Neuronal stem cell (in vitro differentiated cells): ENCODE measurements at regions not wholly inside any gene's neighbourhood (a gene's known extent, or its start where the extent isn't known, plus 50 kb on each side); places are given as distances from the start of the nearest gene placed in this dataset.

Experiments used
- DNase-seq: peaks from one replicate; pipeline ENCODE4 v3.0.0-alpha.2; 2013; ENCODE audit warnings: low spot score
- H2AFZ ChIP-seq: one replicate; pipeline ENCODE4 v1.6.1; 2013; ENCODE audit warnings: mild to moderate bottlenecking, low read length, inconsistent platforms
- H2AK5ac ChIP-seq: 2 replicates; pipeline ENCODE4 v1.6.1; 2013; ENCODE audit warnings: low read depth, mild to moderate bottlenecking, inconsistent platforms, low read length, moderate library complexity, mixed read lengths
- H2BK120ac ChIP-seq: 2 replicates; pipeline ENCODE4 v1.6.1; 2013; ENCODE audit warnings: low read depth, mild to moderate bottlenecking, inconsistent platforms, low read length, moderate library complexity, mixed read lengths
- H2BK12ac ChIP-seq: one replicate; pipeline ENCODE4 v1.6.1; 2013; ENCODE audit warnings: low read length, inconsistent platforms
- H2BK15ac ChIP-seq: 2 replicates; pipeline ENCODE4 v1.6.1; 2013; ENCODE audit warnings: mild to moderate bottlenecking, low read length, inconsistent platforms, mixed read lengths
- H2BK5ac ChIP-seq: one replicate; pipeline ENCODE4 v1.6.1; 2013; ENCODE audit warnings: inconsistent platforms, mild to moderate bottlenecking, low read length, moderate library complexity
- H3K14ac ChIP-seq: one replicate; pipeline ENCODE4 v1.6.1; 2013; ENCODE audit warnings: low read length, inconsistent platforms
- H3K18ac ChIP-seq: 2 replicates; pipeline ENCODE4 v1.6.1; 2013; ENCODE audit warnings: low read length, inconsistent platforms
- H3K23ac ChIP-seq: 2 replicates; pipeline ENCODE4 v1.6.1; 2013; ENCODE audit warnings: low read depth, mild to moderate bottlenecking, mixed read lengths, low read length, inconsistent platforms; ENCODE audit not compliant: poor library complexity
- H3K27ac ChIP-seq: replicated peaks from 3 replicates; pipeline ENCODE4 v1.5.1; 2013; ENCODE audit warnings: low read length, inconsistent platforms
- H3K27me3 ChIP-seq, 3 experiments: 2 replicates each; pipeline ENCODE4 v1.6.1; 2013; ENCODE audit warnings: low read length in 3 of 3, mild to moderate bottlenecking in 2 of 3, inconsistent platforms in 1 of 3, low read depth in 1 of 3, mixed read lengths in 1 of 3, moderate library complexity in 1 of 3; ENCODE audit not compliant: control insufficient read depth in 3 of 3, insufficient read depth in 3 of 3
- H3K36me3 ChIP-seq, 2 donors: replicated peaks in 1 of 2; 2 replicates each; pipeline ENCODE4 v1.6.1; 2013; ENCODE audit warnings: low read length in 2 of 2; ENCODE audit not compliant: control insufficient read depth in 2 of 2, insufficient read depth in 2 of 2
- H3K4ac ChIP-seq: 2 replicates; pipeline ENCODE4 v1.6.1; 2013; ENCODE audit warnings: inconsistent platforms, mild to moderate bottlenecking, low read length, moderate library complexity
- H3K4me1 ChIP-seq, 2 donors: 1 replicate in 1 of 2; 2 replicates in 1 of 2; pipeline ENCODE4 v1.6.1; 2013; ENCODE audit warnings: low read length in 2 of 2, low read depth in 1 of 2; ENCODE audit not compliant: control insufficient read depth in 2 of 2, insufficient read depth in 1 of 2
- H3K4me2 ChIP-seq: one replicate; pipeline ENCODE4 v1.6.1; 2013; ENCODE audit warnings: mild to moderate bottlenecking, low read length, inconsistent platforms; ENCODE audit not compliant: insufficient read depth, poor library complexity, severe bottlenecking
- H3K4me3 ChIP-seq, 2 donors: 2 replicates each; pipeline ENCODE4 v1.5.1; 2013; ENCODE audit warnings: low read length in 2 of 2, mild to moderate bottlenecking in 2 of 2, inconsistent platforms in 1 of 2, moderate library complexity in 1 of 2
- H3K79me1 ChIP-seq: one replicate; pipeline ENCODE4 v1.6.1; 2013; ENCODE audit warnings: low read depth, mild to moderate bottlenecking, inconsistent platforms, low read length, moderate library complexity
- H3K9ac ChIP-seq: one replicate; pipeline ENCODE4 v1.6.1; 2013; ENCODE audit warnings: mild to moderate bottlenecking, low read depth, low read length, inconsistent platforms; ENCODE audit not compliant: poor library complexity
- H3K9me3 ChIP-seq, 2 donors: replicated peaks in 1 of 2; 2 replicates each; pipeline versions ENCODE3 to v1.6.1; 2013; ENCODE audit warnings: low read length in 2 of 2, mild to moderate bottlenecking in 2 of 2, inconsistent platforms in 1 of 2, low read depth in 1 of 2, mixed read lengths in 1 of 2, moderate library complexity in 1 of 2; ENCODE audit not compliant: control insufficient read depth in 2 of 2, insufficient read depth in 1 of 2
- H4K8ac ChIP-seq: one replicate; pipeline ENCODE4 v1.6.1; 2013; ENCODE audit warnings: low read depth, mild to moderate bottlenecking, inconsistent platforms, low read length, moderate library complexity
- H4K91ac ChIP-seq: one replicate; pipeline ENCODE4 v1.6.1; 2013; ENCODE audit warnings: low read length, low read depth, mild to moderate bottlenecking, inconsistent platforms; ENCODE audit not compliant: poor library complexity
- whole genome bisulfite sequencing, 2 donors: extraction: QIAGEN DNeasy Blood & Tissue Kit; methylation state at CpG; one replicate each; pipeline ENCODE4 v1.1.7; 2013; ENCODE audit warnings: missing lambda C conversion rate in 2 of 2, mixed read lengths in 1 of 2; ENCODE audit not compliant: insufficient read length in 2 of 2, insufficient replicate concordance in 1 of 2; ENCODE audit errors: extremely low coverage in 2 of 2; 5-methylcytosine and 5-hydroxymethylcytosine counted together

DNA sequence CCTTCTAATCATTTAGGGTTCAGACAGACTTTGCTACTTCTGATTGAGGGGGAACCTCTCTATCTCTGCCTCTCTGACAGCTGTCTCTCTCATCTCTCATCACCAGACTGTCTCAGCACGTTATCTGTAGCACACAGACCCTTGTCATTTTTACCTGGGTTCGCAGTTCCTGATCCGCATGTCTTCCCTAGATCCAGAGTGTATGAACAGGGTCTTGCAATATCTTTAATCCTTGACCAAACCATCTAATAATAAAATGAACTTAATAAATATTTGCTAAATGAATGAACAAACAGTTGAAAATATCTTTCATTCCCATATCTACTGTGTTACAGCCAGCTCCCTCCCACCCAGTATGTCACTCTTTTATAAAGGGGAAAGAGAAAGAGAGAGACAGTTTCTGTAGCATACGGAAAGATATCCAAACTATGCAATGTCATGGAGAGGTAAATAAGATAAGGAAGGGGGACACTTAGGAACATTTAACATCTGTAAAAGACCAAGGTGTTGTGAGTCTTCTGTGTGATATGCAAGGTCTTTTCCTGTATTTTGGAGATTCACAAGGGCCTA, 507.6 kb downstream of the SUCLG1 start:
- no peak overlapping the region for H3K18ac ChIP-seq
- H2BK5ac ChIP-seq, result no peak overlapping the region
- no peak overlapping the region for H2AK5ac ChIP-seq
- no peak overlapping the region for H3K4me2 ChIP-seq
- WGBS, 2 donors, result no CpG with 5 or more reads among the region's 4 CpGs
- no peaks in the 10 kb centered on the region for H3K9me3 ChIP-seq
- no peak overlapping the region for H3K27ac ChIP-seq
- no peak overlapping the region for H2BK12ac ChIP-seq
- no peak for DNase-seq
- H4K91ac ChIP-seq, result no peak overlapping the region
- no peaks in the 10 kb centered on the region for H3K36me3 ChIP-seq
- H2AFZ ChIP-seq, result no peak overlapping the region
- no peak overlapping the region for H3K14ac ChIP-seq
- H4K8ac ChIP-seq, result no peak overlapping the region
- H3K27me3 ChIP-seq, result peaks cover 0 to 2% (median 0%) of the 10 kb centered on the region in 3 experiments
- no peak overlapping the region for H3K4ac ChIP-seq
- H3K4me1 ChIP-seq, result peaks cover 0 to 2% of the 10 kb centered on the region in 2 donors
- H3K4me3 ChIP-seq, result no peak overlapping the region
- no peaks in the 10 kb centered on the region for H3K79me1 ChIP-seq
- H2BK15ac ChIP-seq, result no peak overlapping the region
- no peak overlapping the region for H3K9ac ChIP-seq
- no peak overlapping the region for H3K23ac ChIP-seq
- H2BK120ac ChIP-seq, result no peak overlapping the region

DNA sequence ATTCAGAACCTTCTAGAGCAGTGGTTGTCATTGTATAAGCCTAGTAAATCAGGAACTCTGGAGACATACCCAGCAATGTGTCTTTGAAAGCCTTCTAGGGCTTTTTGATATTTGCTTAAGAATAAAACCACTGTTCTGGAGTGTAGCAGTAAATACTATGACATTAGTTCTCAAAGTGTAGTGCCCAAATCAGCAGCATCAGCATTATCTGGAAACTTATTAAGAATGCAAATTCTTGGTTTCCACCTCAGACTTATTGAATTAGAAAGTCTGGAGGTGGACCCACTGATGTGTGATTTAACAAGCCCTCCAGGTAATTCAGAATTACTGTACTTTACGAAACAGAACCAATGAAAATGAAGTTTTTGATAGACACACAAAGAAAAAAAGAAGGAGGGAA, 509.7 kb downstream of the SUCLG1 start:
- Histone ChIP-seq H2AK5ac (no peak overlapping the region), H2BK120ac (no peak overlapping the region), H3K9ac (no peak overlapping the region), H4K91ac (no peak overlapping the region), H3K27me3 (peaks cover 0 to 2% (median 0%) of the 10 kb centered on the region in 3 experiments), H3K4me3 (no peak overlapping the region), H3K4ac (no peak overlapping the region), H3K36me3 (no peaks in the 10 kb centered on the region), H2BK12ac (no peak overlapping the region), H3K27ac (no peak overlapping the region), H2BK5ac (no peak overlapping the region), H2AFZ (no peak overlapping the region), H3K23ac (no peak overlapping the region), H3K4me2 (no peak overlapping the region), H3K18ac (no peak overlapping the region), H2BK15ac (no peak overlapping the region), H3K4me1 (peaks cover 0 to 2% of the 10 kb centered on the region in 2 donors), H4K8ac (no peak overlapping the region), H3K79me1 (no peaks in the 10 kb centered on the region), H3K9me3 (no peaks in the 10 kb centered on the region), H3K14ac (no peak overlapping the region)
- WGBS, 2 donors, result no CpG with 5 or more reads among the region's 1 CpG
- DNase-seq, result no peak

DNA sequence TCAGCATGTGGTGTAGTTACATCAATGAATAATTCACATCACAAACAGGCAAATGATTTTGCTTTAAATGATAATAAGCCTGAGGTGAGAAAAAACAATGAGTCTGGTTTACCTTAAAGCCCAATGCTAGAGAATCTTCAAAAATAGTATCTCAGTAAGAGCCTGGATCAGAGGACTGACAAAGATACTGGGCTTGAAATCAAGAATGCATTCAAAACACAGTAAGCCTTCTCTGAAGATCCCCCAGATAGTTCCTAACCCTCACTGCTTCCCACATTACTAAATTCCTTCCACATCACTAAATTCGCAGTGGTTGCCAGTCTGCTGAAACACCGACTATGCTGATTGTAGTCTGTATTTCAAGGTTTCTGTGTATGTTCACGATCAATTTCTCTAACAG, 514.9 kb downstream of the SUCLG1 start:
- Histone ChIP-seq H2BK120ac (no peak overlapping the region), H3K9ac (no peak overlapping the region), H3K27me3 (no peaks in the 10 kb centered on the region), H4K8ac (no peak overlapping the region), H3K4me3 (no peak overlapping the region), H3K18ac (no peak overlapping the region), H3K4me2 (no peak overlapping the region), H2BK5ac (no peak overlapping the region), H2AK5ac (no peak overlapping the region), H3K79me1 (no peaks in the 10 kb centered on the region), H3K9me3 (no peaks in the 10 kb centered on the region), H2AFZ (no peak overlapping the region), H3K14ac (no peak overlapping the region), H3K4me1 (no peaks in the 10 kb centered on the region), H3K27ac (no peak overlapping the region), H3K23ac (no peak overlapping the region), H2BK12ac (no peak overlapping the region), H3K4ac (no peak overlapping the region), H3K36me3 (no peaks in the 10 kb centered on the region), H4K91ac (no peak overlapping the region), H2BK15ac (no peak overlapping the region)
- no CpG with 5 or more reads among the region's 3 CpGs for WGBS, 2 donors
- no peak for DNase-seq

DNA sequence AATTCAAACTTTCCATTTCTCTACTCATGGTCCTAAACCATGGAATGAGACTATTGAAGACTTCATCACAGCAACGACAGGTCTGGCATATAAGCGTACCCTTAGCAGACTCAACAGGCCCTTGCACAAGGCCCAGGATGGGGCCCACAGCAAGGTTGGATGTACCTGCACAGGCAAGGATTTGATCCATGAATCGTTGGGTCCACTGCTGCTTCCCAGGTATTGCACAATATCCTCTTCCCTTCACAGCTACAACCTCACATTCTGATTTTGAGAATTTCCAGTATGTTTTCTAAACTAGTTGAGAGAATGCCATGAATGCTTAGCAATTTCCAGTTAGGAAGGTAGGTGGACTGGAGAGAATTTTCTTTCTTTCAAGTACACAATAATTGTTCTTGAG, 515.8 kb downstream of the SUCLG1 start:
- H3K4me3 ChIP-seq, result no peak overlapping the region
- no peaks in the 10 kb centered on the region for H3K27me3 ChIP-seq
- H3K9me3 ChIP-seq, result no peaks in the 10 kb centered on the region
- H4K91ac ChIP-seq, result no peak overlapping the region
- H2AK5ac ChIP-seq, result no peak overlapping the region
- H3K4me2 ChIP-seq, result no peak overlapping the region
- H2BK120ac ChIP-seq, result no peak overlapping the region
- WGBS, 2 donors, result no CpG with 5 or more reads among the region's 3 CpGs
- H4K8ac ChIP-seq, result no peak overlapping the region
- no peak overlapping the region for H3K23ac ChIP-seq
- no peak overlapping the region for H3K14ac ChIP-seq
- no peak for DNase-seq
- no peaks in the 10 kb centered on the region for H3K36me3 ChIP-seq
- H2AFZ ChIP-seq, result no peak overlapping the region
- H3K27ac ChIP-seq, result no peak overlapping the region
- no peaks in the 10 kb centered on the region for H3K4me1 ChIP-seq
- H3K79me1 ChIP-seq, result no peaks in the 10 kb centered on the region
- H3K4ac ChIP-seq, result no peak overlapping the region
- H2BK5ac ChIP-seq, result no peak overlapping the region
- no peak overlapping the region for H3K9ac ChIP-seq
- no peak overlapping the region for H3K18ac ChIP-seq
- no peak overlapping the region for H2BK15ac ChIP-seq
- no peak overlapping the region for H2BK12ac ChIP-seq
